MM.1S (cell line): ENCODE measurements at regions not wholly inside any gene's neighbourhood (a gene's known extent, or its start where the extent isn't known, plus 50 kb on each side); places are given as distances from the start of the nearest gene placed in this dataset.

ENCODE experiments used
- CTCF ChIP-seq: fragments of 300-600 bp; sonication (generic); IDR thresholded peaks from 2 replicates; pipeline ENCODE4 v1.5.1; 2016; ENCODE audit warnings: antibody characterized with exemption, low read length, mixed read lengths
- EZH2phosphoT487 ChIP-seq: fragments of 300-600 bp; sonication (generic); IDR thresholded peaks from 2 replicates; pipeline ENCODE4 v1.6.1; 2018; ENCODE audit warnings: antibody characterized with exemption, low read length

- TF ChIP-seq CTCF (no peak), EZH2phosphoT487 (no peak)
Observed at GRCh38 chr16:6200271-6200670, 1102.7 kb upstream of the EEF2KMT start.
